Parathyroid adenoma (tissue), 2 donors: ENCODE measurements at regions not wholly inside any gene's neighbourhood (a gene's known extent, or its start where the extent isn't known, plus 50 kb on each side); places are given as distances from the start of the nearest gene placed in this dataset.

ENCODE experiments used
- H2AFZ ChIP-seq: fragments of 300-600 bp; sonication (generic); one replicate; pipeline ENCODE4 v1.7.0; 2017; ENCODE audit warnings: antibody characterized with exemption, mild to moderate bottlenecking
- H3K27ac ChIP-seq: fragments of 300-600 bp; sonication (generic); one replicate; pipeline ENCODE4 v1.7.0; 2017
- H3K27me3 ChIP-seq: fragments of 300-600 bp; sonication (generic); one replicate; pipeline ENCODE4 v1.7.0; 2017; ENCODE audit warnings: low read length; ENCODE audit not compliant: control insufficient read depth, insufficient read depth
- H3K36me3 ChIP-seq: fragments of 300-600 bp; sonication (generic); one replicate; pipeline ENCODE4 v1.7.0; 2017; ENCODE audit warnings: low read length; ENCODE audit not compliant: control insufficient read depth, insufficient read depth
- H3K4me1 ChIP-seq: fragments of 300-600 bp; sonication (generic); one replicate; pipeline ENCODE4 v1.7.0; 2017; ENCODE audit warnings: control low read depth
- H3K4me2 ChIP-seq: fragments of 300-600 bp; sonication (generic); one replicate; pipeline ENCODE4 v1.7.0; 2017; ENCODE audit warnings: low read length
- H3K4me3 ChIP-seq: fragments of 300-600 bp; sonication (generic); one replicate; pipeline ENCODE4 v1.7.0; 2017; ENCODE audit warnings: low read depth, low read length
- H3K79me2 ChIP-seq: fragments of 300-600 bp; sonication (generic); one replicate; pipeline ENCODE4 v1.7.0; 2017; ENCODE audit warnings: control low read depth
- H3K9ac ChIP-seq: fragments of 300-600 bp; sonication (generic); one replicate; pipeline ENCODE4 v1.7.0; 2017; ENCODE audit warnings: mild to moderate bottlenecking
- H3K9me3 ChIP-seq: fragments of 300-600 bp; sonication (generic); one replicate; pipeline ENCODE4 v1.7.0; 2017; ENCODE audit warnings: low read length; ENCODE audit not compliant: control insufficient read depth
- TF ChIP-seq, protein P1 (sequence below): fragments of 300-600 bp; sonication (generic); IDR thresholded peaks from one replicate; pipeline ENCODE4 v1.7.0; 2017; ENCODE audit warnings: antibody characterized with exemption, mild to moderate bottlenecking
- donor health status: primary hyperparathyroidism.

DNA sequence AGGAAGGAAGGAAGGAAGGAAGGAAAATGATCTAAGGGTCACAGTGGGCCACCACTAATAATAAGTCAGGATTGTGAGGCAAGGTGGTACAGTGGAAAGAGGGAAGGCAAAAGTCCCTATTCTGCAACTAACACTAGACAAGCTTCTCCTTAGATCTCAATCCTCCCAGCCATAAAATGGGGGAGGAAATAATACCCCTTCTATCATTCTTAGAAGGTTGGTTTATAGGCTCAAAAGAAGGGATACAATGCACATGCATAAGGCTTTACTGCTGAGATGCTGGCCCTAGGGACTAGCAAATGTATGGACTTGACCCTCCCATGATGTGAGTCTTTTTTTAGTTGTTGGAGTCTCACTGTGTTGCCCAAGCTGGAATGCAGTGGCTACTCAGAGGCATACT is 167.7 kb upstream of the ZNF507 start:
- Histone ChIP-seq H3K4me1 (no peaks in the 10 kb centered on the region), H3K9me3 (no peaks in the 10 kb centered on the region), H3K79me2 (no peaks in the 10 kb centered on the region), H3K4me3 (no peak overlapping the region), H3K4me2 (no peak overlapping the region), H3K9ac (no peak overlapping the region), H3K27me3 (no peaks in the 10 kb centered on the region), H3K27ac (no peak overlapping the region), H3K36me3 (no peaks in the 10 kb centered on the region), H2AFZ (no peak overlapping the region)
- TF ChIP-seq, protein P1, sequence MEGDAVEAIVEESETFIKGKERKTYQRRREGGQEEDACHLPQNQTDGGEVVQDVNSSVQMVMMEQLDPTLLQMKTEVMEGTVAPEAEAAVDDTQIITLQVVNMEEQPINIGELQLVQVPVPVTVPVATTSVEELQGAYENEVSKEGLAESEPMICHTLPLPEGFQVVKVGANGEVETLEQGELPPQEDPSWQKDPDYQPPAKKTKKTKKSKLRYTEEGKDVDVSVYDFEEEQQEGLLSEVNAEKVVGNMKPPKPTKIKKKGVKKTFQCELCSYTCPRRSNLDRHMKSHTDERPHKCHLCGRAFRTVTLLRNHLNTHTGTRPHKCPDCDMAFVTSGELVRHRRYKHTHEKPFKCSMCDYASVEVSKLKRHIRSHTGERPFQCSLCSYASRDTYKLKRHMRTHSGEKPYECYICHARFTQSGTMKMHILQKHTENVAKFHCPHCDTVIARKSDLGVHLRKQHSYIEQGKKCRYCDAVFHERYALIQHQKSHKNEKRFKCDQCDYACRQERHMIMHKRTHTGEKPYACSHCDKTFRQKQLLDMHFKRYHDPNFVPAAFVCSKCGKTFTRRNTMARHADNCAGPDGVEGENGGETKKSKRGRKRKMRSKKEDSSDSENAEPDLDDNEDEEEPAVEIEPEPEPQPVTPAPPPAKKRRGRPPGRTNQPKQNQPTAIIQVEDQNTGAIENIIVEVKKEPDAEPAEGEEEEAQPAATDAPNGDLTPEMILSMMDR: no peak

DNA sequence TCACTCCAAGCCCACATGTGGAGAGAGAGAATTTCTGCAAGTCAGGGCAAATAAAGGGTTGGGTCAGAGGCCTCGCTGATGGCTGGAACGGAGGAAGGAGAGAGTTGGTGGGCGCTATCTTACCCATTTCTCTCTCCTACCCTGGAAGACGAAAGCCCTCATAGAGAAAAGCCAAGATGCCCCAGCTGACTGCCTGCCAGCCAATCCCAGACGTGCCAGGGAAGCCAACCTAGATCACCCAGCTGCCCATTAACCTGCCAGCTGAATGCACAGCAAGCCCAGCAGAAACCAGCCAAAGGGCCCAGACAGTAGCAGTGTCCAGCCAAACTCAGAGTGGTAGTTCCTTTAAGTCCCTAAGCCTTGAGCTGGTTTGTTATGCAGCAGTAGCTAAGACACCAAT is 167.0 kb upstream of the ZNF507 start:
- H3K27ac ChIP-seq: no peak overlapping the region
- H3K4me1 ChIP-seq: no peaks in the 10 kb centered on the region
- H3K9me3 ChIP-seq: no peaks in the 10 kb centered on the region
- no peaks in the 10 kb centered on the region for H3K36me3 ChIP-seq
- TF ChIP-seq, protein P1: no peak
- H3K27me3 ChIP-seq: no peaks in the 10 kb centered on the region
- no peak overlapping the region for H2AFZ ChIP-seq
- no peak overlapping the region for H3K4me2 ChIP-seq
- H3K79me2 ChIP-seq: no peaks in the 10 kb centered on the region
- H3K9ac ChIP-seq: no peak overlapping the region
- no peak overlapping the region for H3K4me3 ChIP-seq

DNA sequence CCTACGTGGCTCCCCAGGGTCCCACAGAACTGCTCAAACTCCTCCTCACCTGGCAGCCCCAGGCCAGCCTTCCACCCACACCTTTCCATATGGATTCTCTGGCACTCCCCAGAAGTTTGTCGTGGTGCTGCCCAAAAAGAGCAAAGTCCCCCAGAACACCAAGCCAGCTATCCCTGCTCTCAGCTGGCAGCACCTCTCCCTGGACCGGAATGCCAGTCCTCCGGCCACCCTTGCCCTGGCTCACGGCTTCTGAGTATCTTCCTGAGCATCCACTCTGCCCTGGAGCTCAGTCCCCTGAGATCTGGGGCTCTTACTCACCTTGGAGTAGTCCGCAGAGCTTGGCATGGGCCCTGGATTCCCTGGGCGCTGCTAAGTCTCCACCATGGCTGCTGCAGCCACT is 166.5 kb upstream of the ZNF507 start:
- no peaks in the 10 kb centered on the region for H3K36me3 ChIP-seq
- no peaks in the 10 kb centered on the region for H3K27me3 ChIP-seq
- no peak overlapping the region for H3K4me3 ChIP-seq
- H3K4me2 ChIP-seq: no peak overlapping the region
- H3K4me1 ChIP-seq: no peaks in the 10 kb centered on the region
- H3K27ac ChIP-seq: no peak overlapping the region
- no peaks in the 10 kb centered on the region for H3K9me3 ChIP-seq
- no peak overlapping the region for H3K9ac ChIP-seq
- H3K79me2 ChIP-seq: no peaks in the 10 kb centered on the region
- TF ChIP-seq, protein P1: no peak
- H2AFZ ChIP-seq: no peak overlapping the region

DNA sequence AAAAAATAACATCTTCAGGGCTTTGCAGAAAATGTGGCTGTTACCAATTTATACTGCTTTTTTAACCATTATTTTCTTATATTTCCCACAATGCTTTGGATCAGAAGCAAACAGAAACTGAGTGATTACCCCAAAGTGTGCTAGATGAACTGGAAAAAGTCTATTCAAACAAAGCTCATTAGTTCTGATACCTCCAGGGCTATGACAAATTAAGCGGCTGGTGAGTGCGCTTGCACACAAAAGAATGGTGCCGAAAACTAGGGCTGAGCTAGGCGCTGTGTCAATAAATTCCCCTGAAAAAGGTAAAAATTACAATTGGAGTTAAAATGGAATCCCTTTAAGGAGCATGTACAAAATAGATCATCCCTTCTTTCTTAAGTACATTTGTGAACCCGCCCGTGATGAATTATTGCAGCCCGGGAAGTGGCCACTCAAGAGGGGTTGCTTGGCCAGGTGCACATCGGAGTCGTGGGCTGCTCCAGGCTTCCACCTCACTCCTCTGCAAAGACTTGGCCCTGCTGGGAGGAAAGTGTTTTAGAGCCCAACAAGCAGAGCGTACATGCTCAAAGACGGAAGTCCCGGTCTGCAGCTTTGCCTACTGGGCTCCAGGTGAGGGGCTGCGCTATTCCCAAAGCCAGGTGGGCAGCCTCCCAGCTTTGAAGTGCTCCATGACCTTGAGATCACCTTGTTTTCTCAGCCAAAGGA is 164.0 kb upstream of the ZNF507 start:
- H3K4me1 ChIP-seq: no peaks in the 10 kb centered on the region
- no peaks in the 10 kb centered on the region for H3K79me2 ChIP-seq
- no peak overlapping the region for H3K9ac ChIP-seq
- H3K9me3 ChIP-seq: no peaks in the 10 kb centered on the region
- no peak overlapping the region for H3K27ac ChIP-seq
- TF ChIP-seq, protein P1: no peak
- H3K4me2 ChIP-seq: no peak overlapping the region
- no peak overlapping the region for H3K4me3 ChIP-seq
- H3K27me3 ChIP-seq: no peaks in the 10 kb centered on the region
- H3K36me3 ChIP-seq: no peaks in the 10 kb centered on the region
- H2AFZ ChIP-seq: no peak overlapping the region
